ENCODE measurements at regions not wholly inside any gene's neighbourhood (a gene's known extent, or its start where the extent isn't known, plus 50 kb on each side); places are given as distances from the start of the nearest gene placed in this dataset.

- Histone ChIP-seq H3K27me3 (no peaks in the 10 kb centered on the region), H3K36me3 (no peaks in the 10 kb centered on the region), H3K9me3 (no peaks in the 10 kb centered on the region), H3K4me3 (no peak overlapping the region)
- no peak for DNase-seq
Measured at GRCh38 chr12:115450710-115451109, 766.7 kb upstream of the TBX3 start.

GRCh38 chr12:115450017-115450416 is 766.0 kb upstream of the TBX3 start:
- no peak for DNase-seq
- Histone ChIP-seq H3K9me3 (no peaks in the 10 kb centered on the region), H3K4me3 (no peak overlapping the region), H3K27me3 (no peaks in the 10 kb centered on the region), H3K36me3 (no peaks in the 10 kb centered on the region)

GRCh38 chr12:115449526-115449925 is 765.6 kb upstream of the TBX3 start:
- DNase-seq, result no peak
- Histone ChIP-seq H3K9me3 (no peaks in the 10 kb centered on the region), H3K36me3 (no peaks in the 10 kb centered on the region), H3K27me3 (no peaks in the 10 kb centered on the region), H3K4me3 (no peak overlapping the region)

GRCh38 chr12:115444346-115444745 is 760.4 kb upstream of the TBX3 start:
- DNase-seq, result no peak
- no peaks in the 10 kb centered on the region for H3K9me3 ChIP-seq

GRCh38 chr12:115443351-115443938 is 759.5 kb upstream of the TBX3 start:
- H3K4me3 ChIP-seq, result no peak overlapping the region
- DNase-seq, result no peak
- no peaks in the 10 kb centered on the region for H3K27me3 ChIP-seq
- no peaks in the 10 kb centered on the region for H3K36me3 ChIP-seq
- no peaks in the 10 kb centered on the region for H3K9me3 ChIP-seq

More at GRCh38 chr12:115444346-115444745, 760.4 kb upstream of the TBX3 start:
- no peak overlapping the region for H3K4me3 ChIP-seq
- no peaks in the 10 kb centered on the region for H3K36me3 ChIP-seq
- no peaks in the 10 kb centered on the region for H3K27me3 ChIP-seq

GRCh38 chr12:115440438-115440837 is 756.5 kb upstream of the TBX3 start:
- Histone ChIP-seq H3K36me3 (no peaks in the 10 kb centered on the region), H3K9me3 (no peaks in the 10 kb centered on the region), H3K4me3 (no peak overlapping the region), H3K27me3 (no peaks in the 10 kb centered on the region)
- DNase-seq, result peak; percentile 61

GRCh38 chr12:115439008-115439601 is 755.1 kb upstream of the TBX3 start:
- DNase-seq, result no peak
- H3K4me3 ChIP-seq, result no peak overlapping the region

GRCh38 chr12:115438314-115438713 is 754.3 kb upstream of the TBX3 start:
- Histone ChIP-seq H3K27me3 (no peaks in the 10 kb centered on the region), H3K36me3 (no peaks in the 10 kb centered on the region), H3K4me3 (no peak overlapping the region), H3K9me3 (no peaks in the 10 kb centered on the region)
- no peak for DNase-seq

More at GRCh38 chr12:115439008-115439601, 755.1 kb upstream of the TBX3 start:
- H3K36me3 ChIP-seq, result no peaks in the 10 kb centered on the region
- no peaks in the 10 kb centered on the region for H3K27me3 ChIP-seq
- H3K9me3 ChIP-seq, result no peaks in the 10 kb centered on the region

DNA sequence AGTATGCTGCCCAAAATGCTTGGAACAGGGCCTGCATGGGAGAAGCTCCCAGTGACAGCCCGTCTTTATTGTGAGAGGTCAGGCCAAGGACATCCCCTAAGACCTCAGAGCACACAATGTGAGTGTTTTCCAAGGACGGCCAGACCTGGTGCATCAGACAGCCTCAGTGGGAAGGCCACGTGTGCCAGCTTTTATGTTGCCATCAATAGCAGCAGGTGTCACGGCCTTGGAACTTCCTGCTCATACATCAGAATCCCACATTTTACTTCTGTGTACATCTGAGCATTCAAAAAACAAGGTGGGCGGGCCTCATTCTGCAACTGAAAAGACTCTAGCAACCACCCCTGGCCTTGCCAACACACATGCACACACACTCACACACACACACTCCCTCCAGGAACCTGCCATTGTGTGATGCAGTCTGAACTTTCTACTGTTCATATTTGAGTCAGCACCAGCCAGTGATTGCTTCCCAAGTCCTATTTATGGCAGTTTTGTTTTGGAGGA is 753.1 kb upstream of the TBX3 start:
- Histone ChIP-seq H3K9me3 (no peaks in the 10 kb centered on the region), H3K27me3 (no peaks in the 10 kb centered on the region), H3K4me3 (no peak overlapping the region), H3K36me3 (no peaks in the 10 kb centered on the region)
- DNase-seq, result no peak

- no peaks in the 10 kb centered on the region for H3K36me3 ChIP-seq
- H3K27me3 ChIP-seq, result no peaks in the 10 kb centered on the region
- no peaks in the 10 kb centered on the region for H3K9me3 ChIP-seq
- H3K4me3 ChIP-seq, result no peak overlapping the region
- no peak for DNase-seq
Measured at GRCh38 chr12:115433014-115433634, 749.1 kb upstream of the TBX3 start.

- DNase-seq, result no peak
- Histone ChIP-seq H3K9me3 (no peaks in the 10 kb centered on the region), H3K36me3 (no peaks in the 10 kb centered on the region), H3K4me3 (no peak overlapping the region), H3K27me3 (no peaks in the 10 kb centered on the region)
Measured at GRCh38 chr12:115430636-115431035, 746.7 kb upstream of the TBX3 start.

GRCh38 chr12:115426732-115427131 is 742.8 kb upstream of the TBX3 start:
- Histone ChIP-seq H3K9me3 (no peaks in the 10 kb centered on the region), H3K27me3 (no peaks in the 10 kb centered on the region), H3K36me3 (no peaks in the 10 kb centered on the region), H3K4me3 (no peak overlapping the region)
- DNase-seq, result no peak

DNA sequence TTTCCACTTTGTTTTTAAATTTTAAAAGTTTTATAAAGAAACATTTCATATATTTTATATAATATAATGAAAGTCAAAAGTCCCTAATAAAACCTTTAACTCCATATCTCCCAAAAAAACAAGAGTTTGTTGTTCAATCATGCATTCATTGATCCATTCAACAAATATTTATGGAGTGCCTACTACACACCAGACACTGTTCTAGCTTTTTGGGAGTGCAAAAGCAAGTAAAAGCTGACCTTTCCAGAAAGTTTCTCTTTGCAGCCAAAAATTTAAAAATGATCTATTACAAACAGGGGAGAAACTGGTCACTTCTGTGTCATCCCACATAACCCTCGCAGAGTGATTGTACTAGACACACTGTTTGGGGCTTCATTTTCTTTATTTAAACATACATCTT is 740.0 kb upstream of the TBX3 start:
- Histone ChIP-seq H3K36me3 (no peaks in the 10 kb centered on the region), H3K4me3 (no peak overlapping the region), H3K9me3 (no peaks in the 10 kb centered on the region), H3K27me3 (no peaks in the 10 kb centered on the region)
- no peak for DNase-seq

DNA sequence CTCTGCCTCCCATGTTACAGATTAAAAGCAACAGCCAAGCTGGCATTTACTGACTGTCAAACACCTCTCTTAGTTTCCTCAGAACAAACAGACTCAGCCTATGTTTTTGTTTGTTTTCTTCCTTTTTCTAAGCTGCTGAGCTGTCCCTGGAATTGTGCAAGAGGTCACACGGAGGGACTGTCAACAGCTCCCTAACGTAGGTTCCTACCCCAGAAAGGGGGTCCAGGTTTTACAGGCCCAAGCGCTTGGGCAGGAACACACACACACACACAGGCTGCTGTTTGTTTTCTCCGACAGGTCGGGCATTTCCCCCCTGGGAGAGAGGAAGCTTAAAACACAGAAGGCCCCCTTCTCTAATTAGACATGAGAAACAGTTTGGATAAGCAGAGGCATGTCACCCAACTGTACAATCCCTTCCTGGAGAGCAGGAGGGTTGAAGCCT is 739.6 kb upstream of the TBX3 start:
- H3K9me3 ChIP-seq, result no peaks in the 10 kb centered on the region
- DNase-seq, result no peak
- H3K4me3 ChIP-seq, result no peak overlapping the region

DNA sequence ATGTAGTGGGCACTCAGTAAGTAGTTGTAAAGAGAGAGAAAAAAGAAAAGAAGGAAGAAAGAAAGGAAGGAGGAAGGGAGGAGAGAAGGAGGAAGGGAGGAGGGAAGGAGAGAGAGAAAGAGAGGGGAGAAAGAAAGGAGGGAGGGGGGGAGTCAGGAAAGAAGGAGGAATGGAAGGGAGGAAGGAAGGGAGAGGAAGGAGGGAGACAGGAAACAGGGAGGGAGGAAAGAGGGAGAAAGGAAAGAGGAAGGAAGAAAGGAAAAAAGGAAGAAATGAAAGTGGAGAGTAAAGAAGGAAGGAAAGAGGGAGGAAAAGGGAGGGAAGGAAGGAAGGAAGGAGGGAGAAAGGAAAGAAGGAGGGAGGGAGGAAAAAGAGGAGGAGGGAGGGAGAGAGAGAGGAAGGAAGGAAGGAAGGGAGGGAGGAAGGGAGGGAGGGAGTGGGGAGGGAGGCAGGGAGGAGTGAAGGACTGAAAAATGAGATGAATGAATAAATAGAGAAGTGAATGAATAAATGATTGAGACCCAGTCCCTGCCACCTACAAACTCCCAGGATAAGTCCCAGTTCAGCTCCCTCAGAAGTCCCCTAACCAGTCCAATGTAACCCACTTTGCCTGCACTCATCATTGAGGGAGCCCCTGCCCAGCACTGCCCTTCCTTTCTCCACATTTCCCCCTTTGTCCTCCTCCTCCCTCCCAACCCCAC is 739.0 kb upstream of the TBX3 start:
- H3K36me3 ChIP-seq, result no peaks in the 10 kb centered on the region
- H3K27me3 ChIP-seq, result no peaks in the 10 kb centered on the region
- no peak for DNase-seq
- H3K4me3 ChIP-seq, result no peak overlapping the region
- H3K9me3 ChIP-seq, result no peaks in the 10 kb centered on the region

More for the DNA sequence above, 739.6 kb upstream of the TBX3 start:
- no peaks in the 10 kb centered on the region for H3K27me3 ChIP-seq
- no peaks in the 10 kb centered on the region for H3K36me3 ChIP-seq

GRCh38 chr12:115421796-115422709 is 738.1 kb upstream of the TBX3 start:
- Histone ChIP-seq H3K27me3 (no peaks in the 10 kb centered on the region), H3K9me3 (no peaks in the 10 kb centered on the region), H3K4me3 (no peak overlapping the region), H3K36me3 (no peaks in the 10 kb centered on the region)
- DNase-seq, result no peak
